T-helper 17 cell (primary cell): ENCODE measurements at regions not wholly inside any gene's neighbourhood (a gene's known extent, or its start where the extent isn't known, plus 50 kb on each side); places are given as distances from the start of the nearest gene placed in this dataset.

Source experiments
- ATAC-seq: fragments of 150-1000 bp; cut with Tn5 transposase; 2 replicates; pipeline ENCODE4 v1.10.0; 2021; ENCODE audit warnings: mild to moderate bottlenecking, moderate library complexity
- DNase-seq, 3 donors: peaks; one replicate each; pipeline versions ENCODE4 v3.0.0 to v3.0.0-alpha.2; 2020 to 2021
- H3K9me3 ChIP-seq: one replicate; pipeline ENCODE4 v1.7.0; 2013; ENCODE audit warnings: low read length, mild to moderate bottlenecking; ENCODE audit not compliant: control insufficient read depth, poor library complexity, severe bottlenecking
- H3K27ac Mint-ChIP-seq: one replicate; pipeline ENCODE4 v1.8.0; 2022; ENCODE audit warnings: mild to moderate bottlenecking, moderate library complexity, mixed read lengths
- H3K27me3 Mint-ChIP-seq: one replicate; pipeline ENCODE4 v1.8.0; 2022; ENCODE audit warnings: mixed read lengths
- H3K36me3 Mint-ChIP-seq: one replicate; pipeline ENCODE4 v1.8.0; 2022; ENCODE audit warnings: low read depth, mixed read lengths
- H3K4me1 Mint-ChIP-seq: one replicate; pipeline ENCODE4 v1.8.0; 2022; ENCODE audit warnings: mild to moderate bottlenecking, mixed read lengths
- H3K4me3 Mint-ChIP-seq: one replicate; pipeline ENCODE4 v1.8.0; 2022; ENCODE audit warnings: mild to moderate bottlenecking, moderate library complexity, mixed read lengths

- H3K36me3 Mint-ChIP-seq = no peaks in the 10 kb centered on the region
- no peaks in the 10 kb centered on the region for H3K9me3 ChIP-seq
- H3K27me3 Mint-ChIP-seq = peaks cover 18% of the 10 kb centered on the region
- no peak for ATAC-seq
- H3K27ac Mint-ChIP-seq = no peak overlapping the region
- no peaks in the 10 kb centered on the region for H3K4me1 Mint-ChIP-seq
- no peak overlapping the region for H3K4me3 Mint-ChIP-seq
- DNase-seq = no peak
These were observed 101.5 kb upstream of the GALNT5 start for GRCh38 chr2:157155992-157156391.

GRCh38 chr2:157158111-157158510, 99.4 kb upstream of the GALNT5 start:
- ATAC-seq = no peak
- no peaks in the 10 kb centered on the region for H3K9me3 ChIP-seq
- Mint-ChIP-seq H3K27me3 (peaks cover 18% of the 10 kb centered on the region), H3K4me3 (no peak overlapping the region), H3K4me1 (no peaks in the 10 kb centered on the region), H3K36me3 (no peaks in the 10 kb centered on the region), H3K27ac (no peak overlapping the region)
- no peak for DNase-seq

- no peaks in the 10 kb centered on the region for H3K4me1 Mint-ChIP-seq
- no peak overlapping the region for H3K4me3 Mint-ChIP-seq
- H3K27me3 Mint-ChIP-seq = peaks cover 9% of the 10 kb centered on the region
- ATAC-seq = no peak
- H3K9me3 ChIP-seq = no peaks in the 10 kb centered on the region
- H3K36me3 Mint-ChIP-seq = no peaks in the 10 kb centered on the region
- no peak for DNase-seq
- H3K27ac Mint-ChIP-seq = no peak overlapping the region
These were observed 98.1 kb upstream of the GALNT5 start for GRCh38 chr2:157159221-157159934.

GRCh38 chr2:157160111-157160510, 97.4 kb upstream of the GALNT5 start:
- H3K27ac Mint-ChIP-seq = no peak overlapping the region
- no peak for DNase-seq
- H3K9me3 ChIP-seq = no peaks in the 10 kb centered on the region
- no peak overlapping the region for H3K4me3 Mint-ChIP-seq
- H3K27me3 Mint-ChIP-seq = peaks cover 5% of the 10 kb centered on the region
- no peaks in the 10 kb centered on the region for H3K4me1 Mint-ChIP-seq
- no peak for ATAC-seq
- no peaks in the 10 kb centered on the region for H3K36me3 Mint-ChIP-seq

DNA sequence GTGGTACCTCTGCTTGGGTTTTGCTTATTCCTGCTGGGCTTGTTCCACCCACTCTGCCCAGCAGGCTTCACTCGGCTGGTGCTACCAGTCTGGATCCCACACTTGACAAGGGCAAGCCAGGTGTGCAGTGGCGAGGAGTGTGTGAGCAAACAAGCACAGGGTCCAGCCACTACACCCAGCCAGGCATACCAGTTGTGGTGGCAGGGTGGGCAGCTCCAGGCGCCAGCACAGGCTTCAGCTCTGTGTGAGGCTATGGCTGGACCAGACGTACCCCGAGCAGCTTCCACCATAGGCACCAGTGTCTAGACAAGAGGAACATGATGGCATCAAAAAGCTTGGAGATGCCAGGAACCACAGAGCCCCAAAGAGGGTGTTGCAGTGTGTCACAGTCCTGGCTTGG, 93.1 kb upstream of the GALNT5 start:
- ATAC-seq = no peak
- Mint-ChIP-seq H3K4me3 (no peak overlapping the region), H3K27me3 (peaks cover 6% of the 10 kb centered on the region), H3K4me1 (no peaks in the 10 kb centered on the region), H3K27ac (no peak overlapping the region), H3K36me3 (no peaks in the 10 kb centered on the region)
- DNase-seq = no peak
- H3K9me3 ChIP-seq = no peaks in the 10 kb centered on the region

GRCh38 chr2:157164891-157165290, 92.6 kb upstream of the GALNT5 start:
- Mint-ChIP-seq H3K27me3 (peaks cover 9% of the 10 kb centered on the region), H3K36me3 (no peaks in the 10 kb centered on the region), H3K27ac (no peak overlapping the region), H3K4me3 (no peak overlapping the region), H3K4me1 (no peaks in the 10 kb centered on the region)
- ATAC-seq (no peak), DNase-seq (no peak)
- H3K9me3 ChIP-seq = no peaks in the 10 kb centered on the region

GRCh38 chr2:157168501-157168900, 89.0 kb upstream of the GALNT5 start:
- ATAC-seq = no peak
- Mint-ChIP-seq H3K36me3 (no peaks in the 10 kb centered on the region), H3K27me3 (peaks cover 15% of the 10 kb centered on the region), H3K4me3 (no peak overlapping the region), H3K27ac (no peak overlapping the region), H3K4me1 (no peaks in the 10 kb centered on the region)
- DNase-seq = no peak
- H3K9me3 ChIP-seq = no peaks in the 10 kb centered on the region

DNA sequence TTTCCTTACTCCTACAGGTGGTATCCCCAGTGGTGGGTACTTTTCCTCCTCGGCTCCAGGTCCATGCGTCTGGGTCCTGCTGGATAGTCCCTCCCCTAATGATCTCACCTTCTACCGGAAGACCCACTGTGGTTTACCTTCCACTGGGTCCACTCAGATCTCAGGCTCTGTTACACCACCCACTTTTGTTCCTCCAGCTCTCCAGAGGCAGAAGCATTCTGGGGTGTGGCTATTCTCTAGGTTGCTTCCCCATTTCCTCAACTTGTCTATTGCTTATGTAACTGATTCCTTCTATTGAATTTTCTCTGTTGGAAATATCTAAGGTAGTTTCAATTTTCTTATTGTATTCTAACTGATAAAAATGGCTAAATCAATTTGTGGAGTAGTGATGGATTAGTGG, 87.6 kb upstream of the GALNT5 start:
- no peaks in the 10 kb centered on the region for H3K9me3 ChIP-seq
- Mint-ChIP-seq H3K27me3 (peaks cover 22% of the 10 kb centered on the region), H3K4me3 (no peak overlapping the region), H3K36me3 (no peaks in the 10 kb centered on the region), H3K27ac (no peak overlapping the region), H3K4me1 (no peaks in the 10 kb centered on the region)
- DNase-seq (no peak), ATAC-seq (no peak)

DNA sequence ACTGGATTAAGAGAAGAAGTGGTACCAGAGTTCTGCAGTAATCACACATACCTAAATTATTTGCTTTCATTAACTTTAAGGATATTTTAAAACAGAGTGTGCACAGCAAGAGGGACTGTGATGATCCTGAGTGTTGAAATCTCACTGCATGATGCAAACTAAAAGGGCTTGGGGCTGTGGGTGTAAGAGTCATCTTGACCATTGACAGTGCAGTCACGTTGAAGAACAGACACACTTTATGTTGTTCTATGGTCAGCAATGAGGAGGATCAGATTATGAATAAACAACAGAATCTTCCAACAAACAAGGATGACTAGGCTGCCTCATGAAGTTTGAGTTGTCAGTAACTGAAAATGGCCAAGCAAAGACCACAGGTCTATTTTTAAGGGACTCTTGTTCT, 87.2 kb upstream of the GALNT5 start:
- Mint-ChIP-seq H3K27me3 (peaks cover 22% of the 10 kb centered on the region), H3K4me1 (no peaks in the 10 kb centered on the region), H3K27ac (no peak overlapping the region), H3K36me3 (no peaks in the 10 kb centered on the region), H3K4me3 (no peak overlapping the region)
- ATAC-seq = no peak
- H3K9me3 ChIP-seq = no peaks in the 10 kb centered on the region
- DNase-seq = no peak

DNA sequence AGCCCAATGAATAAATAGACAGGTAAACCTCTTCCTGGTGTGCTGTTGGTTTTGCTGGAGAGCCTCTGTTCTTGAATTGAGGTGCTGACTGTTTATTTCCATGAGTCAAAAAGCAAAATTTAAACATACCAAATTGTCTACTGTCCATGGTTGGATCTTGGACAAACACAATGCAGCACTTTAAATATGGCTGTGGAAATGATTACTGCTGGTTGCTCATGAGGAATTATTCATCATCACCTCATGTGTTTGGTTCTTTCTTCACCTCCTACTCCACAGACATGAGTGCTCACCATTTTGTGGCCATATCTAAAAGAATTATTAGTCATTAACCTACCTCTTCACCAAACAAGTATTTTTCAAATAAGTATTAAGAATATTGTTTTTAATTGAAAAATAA, 85.3 kb upstream of the GALNT5 start:
- Mint-ChIP-seq H3K4me1 (no peaks in the 10 kb centered on the region), H3K36me3 (no peaks in the 10 kb centered on the region), H3K27ac (no peak overlapping the region), H3K4me3 (no peak overlapping the region), H3K27me3 (peaks cover 22% of the 10 kb centered on the region)
- ATAC-seq = no peak
- DNase-seq = no peak
- no peaks in the 10 kb centered on the region for H3K9me3 ChIP-seq

GRCh38 chr2:157172866-157173578, 84.5 kb upstream of the GALNT5 start:
- ATAC-seq (no peak), DNase-seq (no peak)
- Mint-ChIP-seq H3K36me3 (no peaks in the 10 kb centered on the region), H3K4me3 (no peak overlapping the region), H3K27me3 (peaks cover 16% of the 10 kb centered on the region), H3K4me1 (no peaks in the 10 kb centered on the region), H3K27ac (no peak overlapping the region)
- H3K9me3 ChIP-seq = no peaks in the 10 kb centered on the region

DNA sequence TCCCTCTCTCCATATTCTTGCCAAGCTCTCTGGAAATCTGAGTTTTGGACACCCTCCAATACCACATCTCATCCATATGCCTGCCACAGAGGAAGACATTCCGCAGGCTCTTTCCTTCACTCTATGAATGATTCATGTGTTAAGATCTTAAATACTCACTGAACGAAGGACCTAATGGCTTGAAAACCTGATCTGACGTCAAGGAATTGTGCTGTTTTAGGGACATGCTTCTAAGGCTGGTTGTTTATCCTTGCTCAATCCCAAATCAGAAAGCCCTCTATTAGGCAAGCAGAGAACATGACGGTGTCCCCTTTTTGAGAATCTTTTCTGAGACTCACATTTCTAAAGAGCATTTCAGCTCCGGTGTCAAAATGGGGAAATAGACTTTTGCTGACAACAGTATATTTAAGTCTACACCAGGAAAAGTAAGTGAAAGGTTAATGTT, 83.7 kb upstream of the GALNT5 start:
- no peak overlapping the region for H3K4me3 Mint-ChIP-seq
- ATAC-seq (no peak), DNase-seq (no peak)
- peaks cover 18% of the 10 kb centered on the region for H3K27me3 Mint-ChIP-seq
- no peak overlapping the region for H3K27ac Mint-ChIP-seq
- H3K4me1 Mint-ChIP-seq = no peaks in the 10 kb centered on the region
- H3K9me3 ChIP-seq = no peaks in the 10 kb centered on the region
- no peaks in the 10 kb centered on the region for H3K36me3 Mint-ChIP-seq

DNA sequence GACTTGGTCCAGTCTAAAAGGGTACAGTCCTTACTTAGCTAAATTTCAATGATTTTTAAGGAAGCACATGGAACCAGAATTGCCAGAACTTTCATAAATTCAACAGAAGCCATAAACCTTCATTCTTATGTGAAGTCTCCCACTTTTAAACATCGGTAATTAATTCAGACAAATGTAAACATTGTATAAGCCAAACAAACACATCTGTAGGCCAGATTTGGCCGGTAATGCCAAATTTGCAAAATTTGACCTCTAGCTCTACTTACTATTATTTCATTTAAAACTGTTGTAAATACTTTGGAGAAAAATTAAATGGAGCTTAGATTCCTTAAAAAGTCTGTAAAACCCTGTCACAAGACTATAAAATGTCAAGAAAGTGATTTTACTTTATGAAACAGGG, 83.2 kb upstream of the GALNT5 start:
- Mint-ChIP-seq H3K4me1 (no peaks in the 10 kb centered on the region), H3K27ac (no peak overlapping the region), H3K27me3 (peaks cover 23% of the 10 kb centered on the region), H3K36me3 (no peaks in the 10 kb centered on the region), H3K4me3 (no peak overlapping the region)
- no peak for DNase-seq
- no peaks in the 10 kb centered on the region for H3K9me3 ChIP-seq
- ATAC-seq = no peak

DNA sequence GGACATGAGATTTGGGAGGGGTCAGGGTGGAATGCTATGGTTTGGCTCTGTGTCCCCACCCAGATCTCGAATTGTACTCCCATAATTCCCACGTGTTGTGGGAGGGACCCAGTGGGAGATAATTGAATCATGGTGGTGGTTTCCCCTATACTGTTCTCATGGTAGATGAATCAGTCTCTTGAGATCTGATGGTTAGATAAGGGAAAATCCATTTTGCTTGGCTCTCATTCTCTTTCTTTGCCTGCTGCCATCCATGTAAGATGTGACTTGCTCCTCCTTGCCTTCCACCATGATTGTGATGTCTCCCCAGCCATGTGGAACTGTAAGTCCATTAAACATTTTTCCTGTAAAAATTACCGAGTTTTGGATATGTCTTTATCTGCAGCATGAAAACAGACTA, 80.9 kb upstream of the GALNT5 start:
- H3K36me3 Mint-ChIP-seq = no peaks in the 10 kb centered on the region

More for the DNA sequence above, 80.9 kb upstream of the GALNT5 start:
- Mint-ChIP-seq H3K4me3 (no peak overlapping the region), H3K27ac (no peak overlapping the region), H3K4me1 (no peaks in the 10 kb centered on the region), H3K27me3 (peaks cover 20% of the 10 kb centered on the region)
- no peak for DNase-seq
- ATAC-seq = no peak
- no peaks in the 10 kb centered on the region for H3K9me3 ChIP-seq
